SK-N-MC (cell line): ENCODE measurements at regions not wholly inside any gene's neighbourhood (a gene's known extent, or its start where the extent isn't known, plus 50 kb on each side); places are given as distances from the start of the nearest gene placed in this dataset.
"Not testable (repeated sequence)": the region's sequence is repeated elsewhere in the genome, so short reads cannot be mapped to it uniquely, and the experiment has no call there.

Experiments
- DNase-seq: peaks from one replicate; pipeline ENCODE4 v3.0.0-alpha.2; 2011; ENCODE audit warnings: low read depth, low spot score
- H3K27ac ChIP-seq: fragments of 200-600 bp; sonication (generic); 2 replicates; pipeline ENCODE4 v1.5.1; 2016; ENCODE audit warnings: mixed run types
- H3K36me3 ChIP-seq: fragments of 200-600 bp; sonication (generic); 2 replicates; pipeline ENCODE4 v1.6.1; 2017; ENCODE audit warnings: antibody characterized with exemption, low read length, mixed read lengths; ENCODE audit not compliant: insufficient read depth
- H3K4me3 ChIP-seq: fragments of 200-600 bp; sonication (generic); 2 replicates; pipeline ENCODE4 v1.5.1; 2016
- H3K9ac ChIP-seq: fragments of 200-600 bp; sonication (generic); 2 replicates; pipeline ENCODE4 v1.8.0; 2017; ENCODE audit warnings: mixed run types, mixed read lengths; ENCODE audit not compliant: insufficient read length
- H3K9me3 ChIP-seq: fragments of 200-600 bp; sonication (generic); 2 replicates; pipeline ENCODE4 v1.6.1; 2017; ENCODE audit warnings: low read depth, mild to moderate bottlenecking, antibody characterized with exemption, low read length, moderate library complexity, mixed read lengths
- EZH2 ChIP-seq: fragments of 200-600 bp; sonication (generic); IDR thresholded peaks from one replicate; pipeline ENCODE4 v1.6.1; 2017; ENCODE audit warnings: antibody characterized with exemption
- FOXP2 ChIP-seq: optimal IDR thresholded peaks from 2 replicates; pipeline ENCODE3; 2011; ENCODE audit warnings: mild to moderate bottlenecking, moderate library complexity; ENCODE audit not compliant: insufficient read depth; ENCODE audit errors: extremely low read length, control extremely low read depth
- POLR2AphosphoS5 ChIP-seq: IDR thresholded peaks from 2 replicates; pipeline ENCODE4 v1.6.1; 2012; ENCODE audit warnings: mild to moderate bottlenecking, low read depth, low read length, borderline replicate concordance

- no peaks in the 10 kb centered on the region for H3K36me3 ChIP-seq
- no peaks in the 10 kb centered on the region for H3K9me3 ChIP-seq
- DNase-seq = no peak
- H3K9ac ChIP-seq = no peak overlapping the region
- TF ChIP-seq POLR2AphosphoS5 = no peak
- TF ChIP-seq EZH2 = no peak
- no peak for TF ChIP-seq FOXP2
- no peak overlapping the region for H3K27ac ChIP-seq
- no peak overlapping the region for H3K4me3 ChIP-seq
These were observed 322.8 kb downstream of the LNPK start for GRCh38 chr2:175679231-175679630.

GRCh38 chr2:175677880-175678279 is 324.2 kb downstream of the LNPK start:
- H3K9ac ChIP-seq = no peak overlapping the region
- TF ChIP-seq POLR2AphosphoS5 = no peak
- no peak for TF ChIP-seq EZH2
- no peak for TF ChIP-seq FOXP2
- H3K9me3 ChIP-seq = no peaks in the 10 kb centered on the region
- H3K36me3 ChIP-seq = no peaks in the 10 kb centered on the region
- H3K4me3 ChIP-seq = no peak overlapping the region
- no peak for DNase-seq
- H3K27ac ChIP-seq = no peak overlapping the region

GRCh38 chr2:175676813-175677212 is 325.3 kb downstream of the LNPK start:
- no peaks in the 10 kb centered on the region for H3K36me3 ChIP-seq
- H3K9ac ChIP-seq = no peak overlapping the region
- TF ChIP-seq EZH2 (no peak), FOXP2 (no peak), POLR2AphosphoS5 (no peak)
- no peak overlapping the region for H3K4me3 ChIP-seq
- H3K9me3 ChIP-seq = no peaks in the 10 kb centered on the region
- no peak for DNase-seq
- no peak overlapping the region for H3K27ac ChIP-seq

GRCh38 chr2:175668804-175669203 is 333.3 kb downstream of the LNPK start:
- not testable (repeated sequence) for DNase-seq, H3K9ac ChIP-seq, H3K36me3 ChIP-seq, H3K9me3 ChIP-seq, H3K27ac ChIP-seq, H3K4me3 ChIP-seq

- H3K36me3 ChIP-seq = no peaks in the 10 kb centered on the region
- TF ChIP-seq FOXP2 (no peak), POLR2AphosphoS5 (no peak)
- no peak overlapping the region for H3K9ac ChIP-seq
- no peaks in the 10 kb centered on the region for H3K9me3 ChIP-seq
- no peak overlapping the region for H3K4me3 ChIP-seq
- DNase-seq = no peak
- no peak overlapping the region for H3K27ac ChIP-seq
These were observed 339.7 kb downstream of the LNPK start for GRCh38 chr2:175662335-175662734.

GRCh38 chr2:175648577-175649063 is 353.4 kb downstream of the LNPK start:
- Histone ChIP-seq H3K36me3 (no peaks in the 10 kb centered on the region), H3K4me3 (no peak overlapping the region), H3K9me3 (no peaks in the 10 kb centered on the region), H3K27ac (no peak overlapping the region), H3K9ac (no peak overlapping the region)
- DNase-seq = no peak
- TF ChIP-seq FOXP2 = no peak
- TF ChIP-seq POLR2AphosphoS5 = no peak
- TF ChIP-seq EZH2 = no peak

- H3K4me3 ChIP-seq = no peak overlapping the region
- no peak for TF ChIP-seq POLR2AphosphoS5
- TF ChIP-seq EZH2 = no peak
- TF ChIP-seq FOXP2 = no peak
These were observed 355.0 kb downstream of the LNPK start for GRCh38 chr2:175647058-175647457.

GRCh38 chr2:175640655-175641054 is 361.4 kb downstream of the LNPK start:
- H3K4me3 ChIP-seq = no peak overlapping the region
- H3K9me3 ChIP-seq = no peaks in the 10 kb centered on the region
- no peaks in the 10 kb centered on the region for H3K36me3 ChIP-seq
- TF ChIP-seq FOXP2 (no peak), EZH2 (no peak), POLR2AphosphoS5 (no peak)
- H3K9ac ChIP-seq = no peak overlapping the region
- no peak for DNase-seq
- no peak overlapping the region for H3K27ac ChIP-seq

More at GRCh38 chr2:175647058-175647457, 355.0 kb downstream of the LNPK start:
- no peak for DNase-seq
- no peak overlapping the region for H3K9ac ChIP-seq
- no peaks in the 10 kb centered on the region for H3K36me3 ChIP-seq
- no peak overlapping the region for H3K27ac ChIP-seq
- no peaks in the 10 kb centered on the region for H3K9me3 ChIP-seq

- no peak overlapping the region for H3K9ac ChIP-seq
- no peaks in the 10 kb centered on the region for H3K36me3 ChIP-seq
- no peaks in the 10 kb centered on the region for H3K9me3 ChIP-seq
- no peak for TF ChIP-seq POLR2AphosphoS5
- no peak for TF ChIP-seq EZH2
- TF ChIP-seq FOXP2 = no peak
- no peak overlapping the region for H3K4me3 ChIP-seq
- no peak for DNase-seq
- no peak overlapping the region for H3K27ac ChIP-seq
These were observed 368.8 kb downstream of the LNPK start for GRCh38 chr2:175633227-175633626.
